ENCODE measurements at regions not wholly inside any gene's neighbourhood (a gene's known extent, or its start where the extent isn't known, plus 50 kb on each side); places are given as distances from the start of the nearest gene placed in this dataset.

DNA sequence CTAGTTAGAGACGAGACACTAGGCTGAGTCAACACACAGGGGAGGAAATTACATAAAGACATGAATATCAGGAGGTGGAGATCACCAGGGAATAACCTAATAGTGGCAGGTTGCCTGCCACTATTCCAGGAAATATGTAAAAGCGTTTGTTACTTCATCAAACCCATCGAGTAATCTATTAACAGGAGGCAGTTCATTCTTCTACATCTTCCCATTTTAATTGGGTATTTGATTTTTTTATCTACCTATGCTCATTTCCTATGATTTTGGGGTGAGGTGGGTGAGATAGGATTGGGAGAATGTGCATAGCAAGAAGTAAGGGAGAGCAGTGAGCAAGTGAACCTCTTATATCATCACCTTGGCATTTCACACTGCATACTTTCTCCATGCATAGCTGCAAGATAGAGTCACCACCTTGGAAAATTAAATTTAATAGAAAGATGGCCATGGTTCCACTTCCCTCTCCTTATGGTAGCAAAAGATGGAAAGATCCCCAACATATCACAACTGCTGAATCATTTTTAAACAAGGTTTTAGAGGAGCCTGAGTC lies 312.2 kb downstream of the TMEM114 start:
- TF ChIP-seq, protein P1, sequence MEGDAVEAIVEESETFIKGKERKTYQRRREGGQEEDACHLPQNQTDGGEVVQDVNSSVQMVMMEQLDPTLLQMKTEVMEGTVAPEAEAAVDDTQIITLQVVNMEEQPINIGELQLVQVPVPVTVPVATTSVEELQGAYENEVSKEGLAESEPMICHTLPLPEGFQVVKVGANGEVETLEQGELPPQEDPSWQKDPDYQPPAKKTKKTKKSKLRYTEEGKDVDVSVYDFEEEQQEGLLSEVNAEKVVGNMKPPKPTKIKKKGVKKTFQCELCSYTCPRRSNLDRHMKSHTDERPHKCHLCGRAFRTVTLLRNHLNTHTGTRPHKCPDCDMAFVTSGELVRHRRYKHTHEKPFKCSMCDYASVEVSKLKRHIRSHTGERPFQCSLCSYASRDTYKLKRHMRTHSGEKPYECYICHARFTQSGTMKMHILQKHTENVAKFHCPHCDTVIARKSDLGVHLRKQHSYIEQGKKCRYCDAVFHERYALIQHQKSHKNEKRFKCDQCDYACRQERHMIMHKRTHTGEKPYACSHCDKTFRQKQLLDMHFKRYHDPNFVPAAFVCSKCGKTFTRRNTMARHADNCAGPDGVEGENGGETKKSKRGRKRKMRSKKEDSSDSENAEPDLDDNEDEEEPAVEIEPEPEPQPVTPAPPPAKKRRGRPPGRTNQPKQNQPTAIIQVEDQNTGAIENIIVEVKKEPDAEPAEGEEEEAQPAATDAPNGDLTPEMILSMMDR (IDR thresholded peaks at IDR 0.05; ENCODE audit: low read depth, low read length), result no peak
- no peak overlapping the region for H3K4me3 ChIP-seq (replicated peaks in 1 of 2; ENCODE audit: low read depth in 2 of 2, low read length in 2 of 2)
- DNase-seq (ENCODE audit: low read depth in 2 of 2), result no peak

- TF ChIP-seq, protein P1 (IDR thresholded peaks at IDR 0.05; ENCODE audit: low read depth, low read length), result no peak
- no peak for DNase-seq (ENCODE audit: low read depth in 2 of 2)
Observed at GRCh38 chr16:8271344-8271743, 319.0 kb downstream of the TMEM114 start.

DNA sequence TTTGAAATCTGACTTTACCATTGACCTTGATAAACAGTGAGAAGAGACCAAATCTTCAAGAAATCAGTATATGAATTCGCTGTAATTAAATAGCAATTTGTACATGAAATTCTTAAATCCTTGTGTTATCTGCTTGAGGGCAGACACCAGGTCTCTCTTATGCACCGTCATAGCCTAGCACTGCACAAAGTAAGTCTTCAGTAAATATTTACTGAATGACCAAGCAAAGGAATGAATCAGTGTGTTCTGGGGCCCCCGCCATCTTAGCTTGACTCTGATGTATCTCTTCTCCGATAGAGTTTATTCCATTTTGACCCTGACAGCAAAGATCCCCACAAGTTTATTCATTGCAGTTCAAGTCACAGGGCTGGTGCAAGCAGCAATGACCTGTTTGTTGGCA lies 328.0 kb downstream of the TMEM114 start:
- no peak for DNase-seq (ENCODE audit: low read depth in 2 of 2)
- H3K4me3 ChIP-seq (replicated peaks in 1 of 2; ENCODE audit: low read depth in 2 of 2, low read length in 2 of 2), result no peak overlapping the region
- TF ChIP-seq, protein P1 (IDR thresholded peaks at IDR 0.05; ENCODE audit: low read depth, low read length), result no peak

More at GRCh38 chr16:8271344-8271743, 319.0 kb downstream of the TMEM114 start:
- no peak overlapping the region for H3K4me3 ChIP-seq (replicated peaks in 1 of 2; ENCODE audit: low read depth in 2 of 2, low read length in 2 of 2)

GRCh38 chr16:8260140-8260539 lies 330.2 kb downstream of the TMEM114 start:
- no peak overlapping the region for H3K4me3 ChIP-seq (replicated peaks in 1 of 2; ENCODE audit: low read depth in 2 of 2, low read length in 2 of 2)
- DNase-seq (ENCODE audit: low read depth in 2 of 2), result no peak
- TF ChIP-seq, protein P1 (IDR thresholded peaks at IDR 0.05; ENCODE audit: low read depth, low read length), result no peak

DNA sequence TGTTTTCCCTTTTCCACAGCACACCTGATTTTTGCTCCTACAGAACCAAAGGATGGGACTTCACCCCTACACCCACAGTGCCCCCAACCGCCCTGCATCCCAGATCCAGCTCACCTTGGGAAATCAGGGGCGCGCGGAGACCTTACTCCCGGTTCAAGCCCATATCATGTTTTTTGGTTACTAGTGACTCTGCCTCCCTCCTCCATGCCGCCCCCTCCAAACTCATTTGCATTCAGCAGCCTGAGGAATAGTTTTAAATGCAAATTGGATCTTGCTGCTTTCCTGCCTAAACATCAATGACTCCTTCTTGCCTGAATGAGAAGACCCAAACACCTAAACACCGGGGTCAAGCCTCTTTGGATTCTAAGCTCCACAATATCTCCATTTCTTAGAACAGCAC lies 331.8 kb downstream of the TMEM114 start:
- TF ChIP-seq, protein P1 (IDR thresholded peaks at IDR 0.05; ENCODE audit: low read depth, low read length), result no peak
- no peak for DNase-seq (ENCODE audit: low read depth in 2 of 2)
- no peak overlapping the region for H3K4me3 ChIP-seq (replicated peaks in 1 of 2; ENCODE audit: low read depth in 2 of 2, low read length in 2 of 2)

- H3K4me3 ChIP-seq (replicated peaks in 1 of 2; ENCODE audit: low read depth in 2 of 2, low read length in 2 of 2), result no peak overlapping the region
- TF ChIP-seq, protein P1 (IDR thresholded peaks at IDR 0.05; ENCODE audit: low read depth, low read length), result no peak
- DNase-seq (ENCODE audit: low read depth in 2 of 2), result no peak
Observed at GRCh38 chr16:8257561-8257960, 332.8 kb downstream of the TMEM114 start.

DNA sequence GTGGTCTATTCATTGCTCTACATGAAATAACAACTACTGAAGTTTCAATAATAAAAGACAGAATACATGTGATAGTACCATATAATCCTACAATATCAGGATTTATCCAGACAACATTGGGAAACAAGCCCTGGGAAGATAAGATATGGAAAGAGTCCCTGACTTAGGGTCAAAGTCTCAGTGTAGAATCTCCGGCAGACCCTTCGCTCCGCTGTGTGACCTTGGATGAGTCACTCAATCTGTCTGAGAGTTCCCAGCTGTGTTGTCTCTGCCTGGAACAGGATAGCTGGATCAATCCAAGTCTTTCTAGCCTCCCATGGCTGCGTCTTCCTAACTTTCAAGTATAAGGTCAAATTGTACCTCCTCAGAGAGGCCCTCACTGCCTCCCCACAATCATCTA lies 335.9 kb downstream of the TMEM114 start:
- DNase-seq (ENCODE audit: low read depth in 2 of 2), result no peak
- TF ChIP-seq, protein P1 (IDR thresholded peaks at IDR 0.05; ENCODE audit: low read depth, low read length), result no peak
- H3K4me3 ChIP-seq (replicated peaks in 1 of 2; ENCODE audit: low read depth in 2 of 2, low read length in 2 of 2), result no peak overlapping the region
